HTR-8/SVneo (cell line): ENCODE measurements at regions not wholly inside any gene's neighbourhood (a gene's known extent, or its start where the extent isn't known, plus 50 kb on each side); places are given as distances from the start of the nearest gene placed in this dataset.

ENCODE experiments used
- DNase-seq: peaks from one replicate; pipeline ENCODE4 v3.0.0; 2011; ENCODE audit warnings: low spot score, mixed read lengths; ENCODE audit not compliant: insufficient read length
- FAIRE-seq: peaks from 2 replicates; lab custom pipeline; 2011; peaks lifted over from hg19 to GRCh38; lab: Jason Lieb, UNC

GRCh38 chr13:87376081-87376480 is 295.1 kb upstream of the SLITRK5 start:
- no peak for FAIRE-seq
- DNase-seq, result peak; percentile 11

- DNase-seq (no peak), FAIRE-seq (no peak)
Measured at GRCh38 chr13:87384099-87384498, 287.1 kb upstream of the SLITRK5 start.

- no peak for DNase-seq
- FAIRE-seq, result no peak
Measured at GRCh38 chr13:87393358-87393757, 277.8 kb upstream of the SLITRK5 start.

- DNase-seq (no peak), FAIRE-seq (no peak)
Measured at GRCh38 chr13:87398047-87398446, 273.1 kb upstream of the SLITRK5 start.

- FAIRE-seq, result no peak
- no peak for DNase-seq
Measured at GRCh38 chr13:87403748-87404432, 267.3 kb upstream of the SLITRK5 start.

GRCh38 chr13:87426742-87427141 is 244.4 kb upstream of the SLITRK5 start:
- DNase-seq, result no peak
- no peak for FAIRE-seq

- DNase-seq, result no peak
- no peak for FAIRE-seq
Measured at GRCh38 chr13:87444135-87444534, 227.0 kb upstream of the SLITRK5 start.

GRCh38 chr13:87452281-87452680 is 218.9 kb upstream of the SLITRK5 start:
- FAIRE-seq (no peak), DNase-seq (no peak)

- FAIRE-seq (no peak), DNase-seq (no peak)
Measured at GRCh38 chr13:87453244-87453643, 217.9 kb upstream of the SLITRK5 start.

- no peak for FAIRE-seq
Measured at GRCh38 chr13:87459419-87459818, 211.8 kb upstream of the SLITRK5 start.

GRCh38 chr13:87497426-87497825 is 173.7 kb upstream of the SLITRK5 start:
- FAIRE-seq (no peak), DNase-seq (no peak)

More at GRCh38 chr13:87459419-87459818, 211.8 kb upstream of the SLITRK5 start:
- DNase-seq, result no peak

GRCh38 chr13:87498681-87499080 is 172.5 kb upstream of the SLITRK5 start:
- peak; percentile 5 for DNase-seq
- no peak for FAIRE-seq

- no peak for DNase-seq
- no peak for FAIRE-seq
Measured at GRCh38 chr13:87524775-87525174, 146.4 kb upstream of the SLITRK5 start.

- no peak for DNase-seq
- FAIRE-seq, result no peak
Measured at GRCh38 chr13:87533776-87534175, 137.4 kb upstream of the SLITRK5 start.

GRCh38 chr13:87535911-87536310 is 135.3 kb upstream of the SLITRK5 start:
- FAIRE-seq (no peak), DNase-seq (no peak)

- FAIRE-seq (no peak), DNase-seq (no peak)
Measured at GRCh38 chr13:87536499-87536898, 134.7 kb upstream of the SLITRK5 start.

- DNase-seq (no peak), FAIRE-seq (no peak)
Measured at GRCh38 chr13:87536899-87537298, 134.3 kb upstream of the SLITRK5 start.

- DNase-seq (no peak), FAIRE-seq (no peak)
Measured at GRCh38 chr13:87537951-87538350, 133.2 kb upstream of the SLITRK5 start.

GRCh38 chr13:87538366-87539052 is 132.7 kb upstream of the SLITRK5 start:
- FAIRE-seq, result no peak

GRCh38 chr13:87553142-87553541 is 118.0 kb upstream of the SLITRK5 start:
- DNase-seq, result no peak
- FAIRE-seq, result no peak

More at GRCh38 chr13:87538366-87539052, 132.7 kb upstream of the SLITRK5 start:
- no peak for DNase-seq

GRCh38 chr13:87554045-87554444 is 117.1 kb upstream of the SLITRK5 start:
- no peak for FAIRE-seq
- DNase-seq, result no peak

- FAIRE-seq (no peak), DNase-seq (no peak)
Measured at GRCh38 chr13:87557788-87558187, 113.4 kb upstream of the SLITRK5 start.
